ENCODE measurements at regions not wholly inside any gene's neighbourhood (a gene's known extent, or its start where the extent isn't known, plus 50 kb on each side); places are given as distances from the start of the nearest gene placed in this dataset.

DNA sequence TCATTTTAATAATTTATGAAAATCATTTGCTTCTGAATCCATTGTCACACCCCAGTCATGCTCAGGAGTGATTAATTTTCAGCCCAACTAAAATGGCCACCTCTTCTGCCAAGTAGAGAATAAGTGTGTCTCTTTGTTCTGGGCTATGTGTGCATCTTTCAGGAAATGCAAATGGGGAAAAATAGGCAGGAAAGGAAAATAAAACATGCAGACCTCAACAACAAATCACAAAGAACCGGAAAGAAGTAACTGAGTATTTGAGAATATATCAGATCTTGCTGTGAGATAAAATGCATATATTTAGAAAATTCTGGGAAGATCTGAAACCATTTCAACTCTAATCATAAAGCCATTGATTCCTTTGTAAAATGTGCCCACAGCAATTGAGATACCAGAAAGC is 763.9 kb downstream of the GALC start:
- TF ChIP-seq FOXP2 (optimal IDR thresholded peaks at IDR 0.05; ENCODE audit: borderline replicate concordance, extremely low read depth, extremely low read length, insufficient read depth) = no peak
- no peak for TF ChIP-seq POLR2AphosphoS5 (IDR thresholded peaks at IDR 0.05; ENCODE audit: low read depth, low read length)
- TF ChIP-seq SIN3A (IDR thresholded peaks at IDR 0.05; ENCODE audit: borderline replicate concordance, insufficient read depth, low read length) = no peak
- no peak for TF ChIP-seq TAF1 (IDR thresholded peaks at IDR 0.05; ENCODE audit: borderline replicate concordance, insufficient read depth, low read length)

DNA sequence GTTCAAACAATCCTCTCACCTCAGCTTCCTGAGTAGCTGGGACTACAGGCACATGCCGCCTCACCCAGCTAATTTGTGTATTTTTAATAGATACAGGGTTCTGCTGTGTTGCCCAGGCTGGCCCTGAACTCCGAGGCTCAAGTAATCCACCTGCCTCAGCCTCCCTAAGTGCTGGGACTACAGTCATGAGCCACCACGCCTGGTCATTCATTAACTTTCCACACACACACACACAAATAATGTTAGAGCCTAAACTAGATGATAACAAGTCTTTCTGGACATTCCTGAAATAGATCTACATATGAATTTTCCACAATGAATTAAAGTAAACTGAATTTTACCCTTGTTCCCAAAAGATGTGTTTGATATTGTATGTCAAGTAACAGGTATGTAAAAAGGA is 776.0 kb downstream of the GALC start:
- TF ChIP-seq FOXP2 (optimal IDR thresholded peaks at IDR 0.05; ENCODE audit: borderline replicate concordance, extremely low read depth, extremely low read length, insufficient read depth) = no peak
- TF ChIP-seq TAF1 (IDR thresholded peaks at IDR 0.05; ENCODE audit: borderline replicate concordance, insufficient read depth, low read length) = no peak
- no peak for TF ChIP-seq SIN3A (IDR thresholded peaks at IDR 0.05; ENCODE audit: borderline replicate concordance, insufficient read depth, low read length)
- TF ChIP-seq REST (IDR thresholded peaks at IDR 0.05; ENCODE audit: insufficient read depth in 1 of 2, low read depth in 2 of 2, low read length in 2 of 2) = no peak
- TF ChIP-seq POLR2AphosphoS5 (IDR thresholded peaks at IDR 0.05; ENCODE audit: low read depth, low read length) = no peak

- no peak for TF ChIP-seq TAF1 (IDR thresholded peaks at IDR 0.05; ENCODE audit: borderline replicate concordance, insufficient read depth, low read length)
- no peak for TF ChIP-seq SIN3A (IDR thresholded peaks at IDR 0.05; ENCODE audit: borderline replicate concordance, insufficient read depth, low read length)
- TF ChIP-seq FOXP2 (optimal IDR thresholded peaks at IDR 0.05; ENCODE audit: borderline replicate concordance, extremely low read depth, extremely low read length, insufficient read depth) = no peak
- no peak for TF ChIP-seq POLR2AphosphoS5 (IDR thresholded peaks at IDR 0.05; ENCODE audit: low read depth, low read length)
- no peak for TF ChIP-seq REST (IDR thresholded peaks at IDR 0.05; ENCODE audit: insufficient read depth in 1 of 2, low read depth in 2 of 2, low read length in 2 of 2)
Measured at GRCh38 chr14:87214558-87214957, 778.4 kb downstream of the GALC start.

DNA sequence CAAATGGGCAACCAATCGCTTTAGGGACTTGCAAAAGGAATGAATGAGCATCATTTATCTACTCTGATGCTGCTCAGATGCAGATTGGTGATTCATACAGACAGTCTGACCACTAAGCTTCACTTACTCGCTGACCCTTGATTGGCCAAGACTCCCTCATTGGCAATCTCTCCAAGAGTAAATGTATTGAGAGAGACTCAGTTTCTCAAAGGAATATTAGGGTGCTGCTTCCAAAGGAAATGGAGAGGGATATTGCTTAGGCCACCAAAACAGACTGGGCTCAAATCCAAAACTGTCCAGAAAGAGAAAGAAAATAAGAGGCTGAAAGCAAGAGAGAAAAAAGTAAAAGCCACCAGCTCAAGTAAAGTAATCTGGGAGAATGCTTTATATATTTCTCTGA is 785.2 kb downstream of the GALC start:
- TF ChIP-seq FOXP2 (optimal IDR thresholded peaks at IDR 0.05; ENCODE audit: borderline replicate concordance, extremely low read depth, extremely low read length, insufficient read depth) = no peak
- no peak for TF ChIP-seq TAF1 (IDR thresholded peaks at IDR 0.05; ENCODE audit: borderline replicate concordance, insufficient read depth, low read length)

GRCh38 chr14:87205811-87206210 is 787.2 kb downstream of the GALC start:
- TF ChIP-seq REST (IDR thresholded peaks at IDR 0.05; ENCODE audit: insufficient read depth in 1 of 2, low read depth in 2 of 2, low read length in 2 of 2) (no peak), FOXP2 (optimal IDR thresholded peaks at IDR 0.05; ENCODE audit: borderline replicate concordance, extremely low read depth, extremely low read length, insufficient read depth) (no peak), TAF1 (IDR thresholded peaks at IDR 0.05; ENCODE audit: borderline replicate concordance, insufficient read depth, low read length) (no peak)

- TF ChIP-seq TAF1 (IDR thresholded peaks at IDR 0.05; ENCODE audit: borderline replicate concordance, insufficient read depth, low read length) = no peak
- TF ChIP-seq REST (IDR thresholded peaks at IDR 0.05; ENCODE audit: insufficient read depth in 1 of 2, low read depth in 2 of 2, low read length in 2 of 2) = no peak
- no peak for TF ChIP-seq FOXP2 (optimal IDR thresholded peaks at IDR 0.05; ENCODE audit: borderline replicate concordance, extremely low read depth, extremely low read length, insufficient read depth)
- TF ChIP-seq SIN3A (IDR thresholded peaks at IDR 0.05; ENCODE audit: borderline replicate concordance, insufficient read depth, low read length) = no peak
- TF ChIP-seq POLR2AphosphoS5 (IDR thresholded peaks at IDR 0.05; ENCODE audit: low read depth, low read length) = no peak
Measured at GRCh38 chr14:87203346-87203745, 789.6 kb downstream of the GALC start.

All from PFSK-1 (cell line).